IMR-90 (cell line): ENCODE measurements at regions not wholly inside any gene's neighbourhood (a gene's known extent, or its start where the extent isn't known, plus 50 kb on each side); places are given as distances from the start of the nearest gene placed in this dataset.

Source experiments
- ATAC-seq: fragments of 200-7000 bp; cut with Tn5 transposase; 2 replicates; pipeline ENCODE4 v1.9.1; 2020; ENCODE audit warnings: low read depth, mild to moderate bottlenecking, moderate library complexity
- BruUV-seq: library from RNA; stranded (reverse); fragments of 400-500 nt; replicated peaks from 2 replicates; lab custom pipeline; 2021; lab: Mats Ljungman, UMichigan
- CTCF ChIA-PET: fragments of 300-600 bp; formaldehyde crosslinking; extraction: SDS; loops from one replicate; lab custom pipeline; 2021; ENCODE audit warnings: antibody characterized with exemption; lab: Yijun Ruan, JAX
- POLR2A ChIA-PET: fragments of 300-600 bp; sonication (Branson Sonifier 250); formaldehyde crosslinking; loops from one replicate; lab custom pipeline; 2022; ENCODE audit warnings: antibody characterized with exemption; ENCODE audit not compliant: unreplicated experiment; lab: Charles Lee
- DNase-seq: peaks from one replicate; pipeline ENCODE4 v3.0.0; 2013
- H2AFZ ChIP-seq: replicated peaks from 2 replicates; pipeline ENCODE3; 2013; ENCODE audit warnings: low read length, mild to moderate bottlenecking; ENCODE audit not compliant: poor library complexity
- H2AK5ac ChIP-seq: 2 replicates; pipeline ENCODE4 v1.6.1; 2013; ENCODE audit warnings: low read depth, low read length, inconsistent platforms
- H2AK9ac ChIP-seq: replicated peaks from 2 replicates; pipeline ENCODE3; 2013; ENCODE audit warnings: mild to moderate bottlenecking, low read depth, low read length, moderate library complexity; ENCODE audit not compliant: poor library complexity
- H2BK120ac ChIP-seq: 2 replicates; pipeline ENCODE4 v1.6.1; 2013; ENCODE audit warnings: low read depth, low read length, inconsistent platforms
- H2BK15ac ChIP-seq: 3 replicates; pipeline ENCODE4 v1.6.1; 2013; ENCODE audit warnings: low read depth, low read length, inconsistent platforms
- H2BK20ac ChIP-seq: 2 replicates; pipeline ENCODE4 v1.6.1; 2013; ENCODE audit warnings: low read depth, mild to moderate bottlenecking, inconsistent platforms, low read length, moderate library complexity
- H2BK5ac ChIP-seq: 2 replicates; pipeline ENCODE4 v1.6.1; 2013; ENCODE audit warnings: mild to moderate bottlenecking, low read depth, low read length, inconsistent platforms; ENCODE audit not compliant: poor library complexity, severe bottlenecking
- H3K14ac ChIP-seq: replicated peaks from 2 replicates; pipeline ENCODE4 v1.6.1; 2013; ENCODE audit warnings: low read depth, low read length, inconsistent platforms
- H3K18ac ChIP-seq: 2 replicates; pipeline ENCODE4 v1.6.1; 2013; ENCODE audit warnings: low read depth, low read length, control low read depth
- H3K23ac ChIP-seq: 2 replicates; pipeline ENCODE4 v1.6.1; 2013; ENCODE audit warnings: low read depth, low read length, inconsistent platforms
- H3K27ac ChIP-seq: 2 replicates; pipeline ENCODE4 v1.5.1; 2013; ENCODE audit warnings: mild to moderate bottlenecking, control low read depth, low read length; ENCODE audit not compliant: insufficient read depth
- H3K27me3 ChIP-seq: 2 replicates; pipeline ENCODE4 v1.6.1; 2013; ENCODE audit warnings: low read length; ENCODE audit not compliant: control insufficient read depth, insufficient read depth
- H3K36me3 ChIP-seq: 2 replicates; pipeline ENCODE4 v1.6.1; 2013; ENCODE audit warnings: low read length, mixed read lengths; ENCODE audit not compliant: control insufficient read depth, insufficient read depth
- H3K4ac ChIP-seq: 2 replicates; pipeline ENCODE4 v1.6.1; 2013; ENCODE audit warnings: low read depth, low read length, inconsistent platforms
- H3K4me1 ChIP-seq: 2 replicates; pipeline ENCODE4 v1.6.1; 2013; ENCODE audit warnings: low read length, mixed read lengths; ENCODE audit not compliant: control insufficient read depth, insufficient read depth
- H3K4me2 ChIP-seq: 2 replicates; pipeline ENCODE4 v1.6.1; 2013; ENCODE audit warnings: low read depth, mild to moderate bottlenecking, control low read depth, low read length, moderate library complexity
- H3K4me3 ChIP-seq: 2 replicates; pipeline ENCODE4 v1.5.1; 2013; ENCODE audit warnings: low read depth, mild to moderate bottlenecking, control low read depth, low read length, moderate library complexity; ENCODE audit not compliant: insufficient read depth
- H3K56ac ChIP-seq: 2 replicates; pipeline ENCODE4 v1.6.1; 2013; ENCODE audit warnings: low read length, inconsistent platforms; ENCODE audit not compliant: insufficient read depth; ENCODE audit errors: extremely low read depth
- H3K79me1 ChIP-seq, 2 experiments: 2 replicates each; pipeline ENCODE4 v1.6.1; 2013; ENCODE audit warnings: low read length in 2 of 2, inconsistent platforms in 1 of 2, low read depth in 1 of 2
- H3K9ac ChIP-seq: 2 replicates; pipeline ENCODE4 v1.6.1; 2013; ENCODE audit warnings: low read depth, low read length, control low read depth
- H3K9me1 ChIP-seq: 2 replicates; pipeline ENCODE4 v1.6.1; 2013; ENCODE audit warnings: low read length, inconsistent platforms; ENCODE audit not compliant: insufficient read depth
- H3K9me3 ChIP-seq: 2 replicates; pipeline ENCODE4 v1.6.1; 2013; ENCODE audit warnings: low read length; ENCODE audit not compliant: control insufficient read depth, insufficient read depth
- H4K20me1 ChIP-seq: 2 replicates; pipeline ENCODE4 v1.6.1; 2013; ENCODE audit warnings: low read length, inconsistent platforms; ENCODE audit not compliant: insufficient read depth
- H4K5ac ChIP-seq: 2 replicates; pipeline ENCODE4 v1.6.1; 2013; ENCODE audit warnings: mild to moderate bottlenecking, low read depth, low read length, control low read depth
- H4K8ac ChIP-seq, 2 experiments: 2 replicates each; pipeline ENCODE4 v1.6.1; 2013; ENCODE audit warnings: low read depth in 2 of 2, low read length in 2 of 2, control low read depth in 1 of 2, inconsistent platforms in 1 of 2
- H4K91ac ChIP-seq: 2 replicates; pipeline ENCODE4 v1.6.1; 2013; ENCODE audit warnings: low read depth, low read length, inconsistent platforms; ENCODE audit not compliant: insufficient read depth
- BHLHE40 ChIP-seq: fragments of 150-350 bp; IDR thresholded peaks from 2 replicates; pipeline ENCODE4 v1.6.1; 2016; ENCODE audit warnings: mild to moderate bottlenecking, low read depth, low read length
- CEBPB ChIP-seq: IDR thresholded peaks from 2 replicates; pipeline ENCODE4 v1.6.1; 2012; ENCODE audit warnings: low read depth, low read length, improper control_type of control experiment
- CHD1 ChIP-seq: IDR thresholded peaks from 2 replicates; pipeline ENCODE4 v1.6.1; 2012; ENCODE audit warnings: low read depth, low read length, improper control_type of control experiment
- FOS ChIP-seq: fragments of 150-350 bp; IDR thresholded peaks from 2 replicates; pipeline ENCODE4 v1.6.1; 2016; ENCODE audit warnings: low read depth, low read length
- MAFK ChIP-seq: IDR thresholded peaks from 2 replicates; pipeline ENCODE4 v1.6.1; 2012; ENCODE audit warnings: low read depth, low read length, improper control_type of control experiment
- MAZ ChIP-seq: IDR thresholded peaks from 2 replicates; pipeline ENCODE4 v1.6.1; 2012; ENCODE audit warnings: low read depth, mild to moderate bottlenecking, low read length, improper control_type of control experiment, moderate library complexity, borderline replicate concordance
- MXI1 ChIP-seq: IDR thresholded peaks from 2 replicates; pipeline ENCODE4 v1.6.1; 2012; ENCODE audit warnings: low read depth, mild to moderate bottlenecking, low read length, moderate library complexity, borderline replicate concordance
- NFE2L2 ChIP-seq: fragments of 150-350 bp; IDR thresholded peaks from 2 replicates; pipeline ENCODE4 v1.6.1; 2016; ENCODE audit warnings: low read depth, mild to moderate bottlenecking, low read length
- POLR2A ChIP-seq: IDR thresholded peaks from 2 replicates; pipeline ENCODE4 v1.6.1; 2012; ENCODE audit warnings: mild to moderate bottlenecking, low read depth, low read length
- RAD21 ChIP-seq: IDR thresholded peaks from 2 replicates; pipeline ENCODE4 v1.6.1; 2012; ENCODE audit warnings: low read length, improper control_type of control experiment
- RCOR1 ChIP-seq: IDR thresholded peaks from 2 replicates; pipeline ENCODE4 v1.6.1; 2012; ENCODE audit warnings: mild to moderate bottlenecking, low read length, improper control_type of control experiment; ENCODE audit not compliant: insufficient replicate concordance
- RFX5 ChIP-seq: IDR thresholded peaks from 2 replicates; pipeline ENCODE4 v1.8.0; 2012; ENCODE audit warnings: low read depth, mild to moderate bottlenecking, low read length, moderate library complexity
- SMC3 ChIP-seq: fragments of 150-350 bp; IDR thresholded peaks from 2 replicates; pipeline ENCODE4 v1.6.1; 2016; ENCODE audit warnings: low read depth, mild to moderate bottlenecking, antibody characterized with exemption, low read length, moderate library complexity
- USF2 ChIP-seq: fragments of 150-350 bp; IDR thresholded peaks from 2 replicates; pipeline ENCODE4 v1.6.1; 2017; ENCODE audit warnings: mild to moderate bottlenecking, antibody characterized with exemption, low read length, low read depth
- WGBS, 2 experiments: methylation state at CpG; one replicate each; pipeline versions ENCODE4 v1.1.5 to v1.1.7; 2013; ENCODE audit warnings: missing lambda C conversion rate in 2 of 2; ENCODE audit not compliant: insufficient read length in 1 of 2; ENCODE audit errors: extremely low coverage in 2 of 2; 5-methylcytosine and 5-hydroxymethylcytosine counted together
- dilution Hi-C: fragments of 300-500 bp; cut with HindIII; formaldehyde crosslinking; loops from one replicate; pipeline ENCODE4 v1.14.3; 2018; ENCODE audit warnings: low sequenced_read_pairs; ENCODE audit not compliant: unreplicated experiment
- in situ Hi-C: fragments of 300-500 bp; cut with MboI; formaldehyde crosslinking; loops from 3 replicates; pipeline ENCODE4 v1.14.3; 2019; ENCODE audit warnings: low sequenced_read_pairs, inconsistent platforms, mixed read lengths
- intact Hi-C: fragments of 100-400 bp; cut with micrococcal nuclease; formaldehyde crosslinking; loops from 2 replicates; pipeline ENCODE4 v1.10.0; 2022
- TF ChIP-seq, protein P1 (sequence below): fragments of 150-350 bp; IDR thresholded peaks from 2 replicates; pipeline ENCODE4 v1.6.1; 2016; ENCODE audit warnings: low read depth, mild to moderate bottlenecking, low read length, moderate library complexity, borderline replicate concordance
- TF ChIP-seq, protein P2 (sequence below): conservative IDR thresholded peaks from 2 replicates; pipeline ENCODE4 v1.5.1; 2012; ENCODE audit warnings: mild to moderate bottlenecking, low read depth, low read length, improper control_type of control experiment

- Histone ChIP-seq H3K27me3 (no peaks in the 10 kb centered on the region), H3K56ac (no peak overlapping the region), H3K27ac (no peak overlapping the region), H2BK120ac (no peak overlapping the region), H4K20me1 (no peaks in the 10 kb centered on the region), H2AK5ac (no peak overlapping the region), H3K4ac (no peak overlapping the region), H2BK20ac (no peak overlapping the region), H3K4me3 (no peak overlapping the region), H3K79me1 (no peaks in the 10 kb centered on the region), H2AK9ac (no peak overlapping the region), H3K9me3 (no peaks in the 10 kb centered on the region; the same call in 1 of the 2 replicates), H2BK5ac (no peak overlapping the region), H3K18ac (no peak overlapping the region), H2AFZ (peak overlapping the region; percentile 33), H3K4me1 (no peaks in the 10 kb centered on the region), H3K9ac (no peak overlapping the region), H3K36me3 (no peaks in the 10 kb centered on the region), H2BK15ac (no peak overlapping the region), H4K5ac (no peak overlapping the region), H4K91ac (no peak overlapping the region), H3K4me2 (no peak overlapping the region), H3K23ac (no peak overlapping the region), H3K9me1 (no peaks in the 10 kb centered on the region), H4K8ac (no peak overlapping the region), H3K14ac (no peak overlapping the region)
- DNase-seq = no peak
- 57% methylated on average over 1 of the region's 2 CpGs; no CpG with 5 or more reads in 1 of the 2 experiments for WGBS, 2 experiments
- in situ Hi-C loops = no loop called here
- intact Hi-C loops = loop anchor here (5.0 kb wide), 1 partner anchor 921 kb away; no protein-coding TSS in a partner anchor
- CTCF ChIA-PET = no interaction called here
- TF ChIP-seq USF2 = no peak
- TF ChIP-seq BHLHE40 = no peak
- TF ChIP-seq CEBPB = no peak
- TF ChIP-seq MAFK = no peak
- no peak for TF ChIP-seq MAZ
- no peak for TF ChIP-seq CHD1
- TF ChIP-seq NFE2L2 = no peak
- no peak for TF ChIP-seq POLR2A
- TF ChIP-seq RCOR1 = no peak
- TF ChIP-seq RFX5 = no peak
- TF ChIP-seq RAD21 = no peak
- TF ChIP-seq FOS = no peak
- TF ChIP-seq, protein P1, sequence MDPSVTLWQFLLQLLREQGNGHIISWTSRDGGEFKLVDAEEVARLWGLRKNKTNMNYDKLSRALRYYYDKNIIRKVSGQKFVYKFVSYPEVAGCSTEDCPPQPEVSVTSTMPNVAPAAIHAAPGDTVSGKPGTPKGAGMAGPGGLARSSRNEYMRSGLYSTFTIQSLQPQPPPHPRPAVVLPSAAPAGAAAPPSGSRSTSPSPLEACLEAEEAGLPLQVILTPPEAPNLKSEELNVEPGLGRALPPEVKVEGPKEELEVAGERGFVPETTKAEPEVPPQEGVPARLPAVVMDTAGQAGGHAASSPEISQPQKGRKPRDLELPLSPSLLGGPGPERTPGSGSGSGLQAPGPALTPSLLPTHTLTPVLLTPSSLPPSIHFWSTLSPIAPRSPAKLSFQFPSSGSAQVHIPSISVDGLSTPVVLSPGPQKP = no peak
- TF ChIP-seq SMC3 = no peak
- TF ChIP-seq, protein P2, sequence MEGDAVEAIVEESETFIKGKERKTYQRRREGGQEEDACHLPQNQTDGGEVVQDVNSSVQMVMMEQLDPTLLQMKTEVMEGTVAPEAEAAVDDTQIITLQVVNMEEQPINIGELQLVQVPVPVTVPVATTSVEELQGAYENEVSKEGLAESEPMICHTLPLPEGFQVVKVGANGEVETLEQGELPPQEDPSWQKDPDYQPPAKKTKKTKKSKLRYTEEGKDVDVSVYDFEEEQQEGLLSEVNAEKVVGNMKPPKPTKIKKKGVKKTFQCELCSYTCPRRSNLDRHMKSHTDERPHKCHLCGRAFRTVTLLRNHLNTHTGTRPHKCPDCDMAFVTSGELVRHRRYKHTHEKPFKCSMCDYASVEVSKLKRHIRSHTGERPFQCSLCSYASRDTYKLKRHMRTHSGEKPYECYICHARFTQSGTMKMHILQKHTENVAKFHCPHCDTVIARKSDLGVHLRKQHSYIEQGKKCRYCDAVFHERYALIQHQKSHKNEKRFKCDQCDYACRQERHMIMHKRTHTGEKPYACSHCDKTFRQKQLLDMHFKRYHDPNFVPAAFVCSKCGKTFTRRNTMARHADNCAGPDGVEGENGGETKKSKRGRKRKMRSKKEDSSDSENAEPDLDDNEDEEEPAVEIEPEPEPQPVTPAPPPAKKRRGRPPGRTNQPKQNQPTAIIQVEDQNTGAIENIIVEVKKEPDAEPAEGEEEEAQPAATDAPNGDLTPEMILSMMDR = no peak
- TF ChIP-seq MXI1 = no peak
- dilution Hi-C loops = no loop called here
- no TSS peak for BruUV-seq
- ATAC-seq = no peak
- POLR2A ChIA-PET = no interaction called here
Measured at GRCh38 chr12:43621262-43621661, 69.3 kb upstream of the ADAMTS20 start.
